Esophagus squamous epithelium (tissue), 5 donors: ENCODE measurements at regions not wholly inside any gene's neighbourhood (a gene's known extent, or its start where the extent isn't known, plus 50 kb on each side); places are given as distances from the start of the nearest gene placed in this dataset.

Experiments
- DNase-seq: peaks from one replicate; lab custom pipeline; 2025; lab: John Stamatoyannopoulos, UW
- H3K27ac ChIP-seq, 4 donors: fragments of 200-600 bp; sonication (generic); one replicate each; pipeline ENCODE4 v1.5.1; 2016 to 2019; ENCODE audit warnings: mild to moderate bottlenecking in 1 of 4
- H3K27me3 ChIP-seq, 4 donors: fragments of 200-600 bp; sonication (generic); 1 replicate in 3 of 4; 2 replicates in 1 of 4; pipeline versions ENCODE4 v1.5.1 to v1.6.0; 2017 to 2021; ENCODE audit warnings: antibody characterized with exemption in 1 of 4
- H3K36me3 ChIP-seq, 3 donors: fragments of 200-600 bp; sonication (generic); one replicate each; pipeline ENCODE4 v1.5.1; 2016 to 2019
- H3K4me1 ChIP-seq, 3 donors: fragments of 200-600 bp; sonication (generic); one replicate each; pipeline ENCODE4 v1.5.1; 2017 to 2019
- H3K4me3 ChIP-seq, 4 donors: fragments of 200-600 bp; sonication (generic); 1 replicate in 3 of 4; 2 replicates in 1 of 4; pipeline ENCODE4 v1.5.1; 2016 to 2019; ENCODE audit warnings: mild to moderate bottlenecking in 2 of 4, moderate library complexity in 1 of 4
- H3K9me3 ChIP-seq, 3 donors: fragments of 200-600 bp; sonication (generic); one replicate each; pipeline ENCODE4 v1.5.1; 2016 to 2019
- POLR2A ChIP-seq, 4 donors: fragments of 450-650 bp; IDR thresholded peaks; one replicate each; pipeline ENCODE4 v1.6.1; 2017; ENCODE audit warnings: antibody characterized with exemption in 4 of 4, mild to moderate bottlenecking in 4 of 4, moderate library complexity in 3 of 4
- WGBS, 2 donors: methylation state at CpG; one replicate each; pipeline ENCODE4 v1.1.5; 2018; 5-methylcytosine and 5-hydroxymethylcytosine counted together
- intact Hi-C: fragments of 100-400 bp; cut with DNase I; formaldehyde crosslinking; loops from one replicate; pipeline ENCODE4 v1.15.0; 2022
- TF ChIP-seq, protein P1 (sequence below), 6 experiments: fragments of 450-650 bp in 4 of 6; fragments of 200-600 bp in 2 of 6; sonication (generic) in 2 of 6; IDR thresholded peaks; one replicate each; pipeline ENCODE4 v1.5.1; 2016 to 2019; ENCODE audit warnings: antibody characterized with exemption in 6 of 6, mild to moderate bottlenecking in 4 of 6, moderate library complexity in 4 of 6
- donor health status: DM: yes; HTN: yes; CAD: no.

DNA sequence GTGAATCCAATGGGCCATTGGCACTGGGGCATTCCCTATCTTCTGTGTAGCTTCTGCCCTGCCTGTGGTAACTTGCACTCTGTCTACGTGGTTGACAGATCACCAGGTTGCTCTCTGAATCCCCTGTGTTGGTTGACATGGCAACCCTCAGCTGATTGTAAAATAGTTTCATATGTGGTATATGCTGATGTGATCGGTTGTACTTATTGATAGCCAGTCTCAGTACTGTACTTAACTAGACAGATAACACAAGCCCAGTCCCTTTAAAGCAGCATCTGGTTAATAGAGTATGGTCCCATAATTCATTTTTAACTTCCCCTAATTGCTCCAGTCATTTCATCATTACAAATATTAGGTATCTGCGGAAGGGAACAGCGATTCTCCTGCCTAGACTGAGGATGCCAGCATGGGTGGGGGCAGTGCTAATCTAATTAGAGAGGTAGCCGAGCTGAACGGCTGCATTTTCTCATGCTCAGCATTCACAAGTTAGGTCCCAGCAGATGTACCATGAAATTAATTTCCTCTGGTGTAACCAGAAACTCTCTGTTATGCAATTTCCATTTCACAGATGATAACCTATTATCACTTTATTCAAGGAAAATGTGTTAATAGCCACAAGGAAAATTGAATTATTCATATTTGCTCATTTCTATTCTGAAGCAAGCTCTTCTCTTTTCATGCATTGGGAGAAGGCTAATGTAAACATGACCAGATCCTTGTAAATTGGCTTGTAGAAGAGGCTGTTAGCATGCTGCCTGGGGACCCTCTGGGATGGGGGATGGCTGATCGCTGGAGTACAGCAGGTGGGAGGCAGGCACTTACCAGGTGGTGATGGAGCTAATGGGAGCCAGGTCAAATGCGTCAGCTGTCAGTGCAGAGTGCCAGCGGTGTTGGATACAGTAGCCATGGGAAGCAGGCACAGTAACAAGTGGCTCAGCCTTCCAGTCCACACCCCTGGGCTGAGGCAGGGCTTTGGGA lies 608.3 kb downstream of the GALR1 start:
- Histone ChIP-seq H3K4me1 (no peaks in the 10 kb centered on the region), H3K27ac (no peak overlapping the region), H3K4me3 (no peak overlapping the region), H3K27me3 (no peaks in the 10 kb centered on the region), H3K36me3 (no peaks in the 10 kb centered on the region), H3K9me3 (no peaks in the 10 kb centered on the region)
- DNase-seq, result no peak
- intact Hi-C loops, result no loop called here
- TF ChIP-seq, protein P1, sequence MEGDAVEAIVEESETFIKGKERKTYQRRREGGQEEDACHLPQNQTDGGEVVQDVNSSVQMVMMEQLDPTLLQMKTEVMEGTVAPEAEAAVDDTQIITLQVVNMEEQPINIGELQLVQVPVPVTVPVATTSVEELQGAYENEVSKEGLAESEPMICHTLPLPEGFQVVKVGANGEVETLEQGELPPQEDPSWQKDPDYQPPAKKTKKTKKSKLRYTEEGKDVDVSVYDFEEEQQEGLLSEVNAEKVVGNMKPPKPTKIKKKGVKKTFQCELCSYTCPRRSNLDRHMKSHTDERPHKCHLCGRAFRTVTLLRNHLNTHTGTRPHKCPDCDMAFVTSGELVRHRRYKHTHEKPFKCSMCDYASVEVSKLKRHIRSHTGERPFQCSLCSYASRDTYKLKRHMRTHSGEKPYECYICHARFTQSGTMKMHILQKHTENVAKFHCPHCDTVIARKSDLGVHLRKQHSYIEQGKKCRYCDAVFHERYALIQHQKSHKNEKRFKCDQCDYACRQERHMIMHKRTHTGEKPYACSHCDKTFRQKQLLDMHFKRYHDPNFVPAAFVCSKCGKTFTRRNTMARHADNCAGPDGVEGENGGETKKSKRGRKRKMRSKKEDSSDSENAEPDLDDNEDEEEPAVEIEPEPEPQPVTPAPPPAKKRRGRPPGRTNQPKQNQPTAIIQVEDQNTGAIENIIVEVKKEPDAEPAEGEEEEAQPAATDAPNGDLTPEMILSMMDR (IDR thresholded peaks at IDR 0.05), result no peak
- TF ChIP-seq POLR2A (IDR thresholded peaks at IDR 0.05), result no peak
- WGBS, 2 donors, result 44 to 58% methylated on average over 8 of the region's 9 CpGs

DNA sequence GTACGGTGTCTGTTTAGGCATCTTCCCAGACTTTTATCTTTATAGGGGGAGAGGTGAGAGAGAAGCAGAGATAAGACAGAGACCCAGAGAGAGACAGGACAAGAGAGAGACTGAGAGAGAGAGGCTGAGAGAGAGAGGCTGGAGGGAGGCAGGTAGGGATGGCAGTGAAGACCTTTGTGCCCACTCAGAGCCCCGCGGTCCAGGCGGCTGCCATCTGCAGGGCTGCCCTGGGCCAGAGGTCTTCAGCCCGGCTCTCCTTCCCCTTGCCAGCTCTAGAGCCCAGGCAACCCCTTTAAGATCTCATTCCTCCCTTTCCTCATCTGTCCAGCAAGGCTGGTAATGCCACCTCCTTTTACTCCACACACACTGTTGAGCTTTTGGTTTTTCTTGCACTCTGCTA lies 610.0 kb downstream of the GALR1 start:
- H3K9me3 ChIP-seq, result no peaks in the 10 kb centered on the region
- no peak for TF ChIP-seq POLR2A (IDR thresholded peaks at IDR 0.05)
- TF ChIP-seq, protein P1 (IDR thresholded peaks at IDR 0.05), result no peak
- WGBS, 2 donors, result 84 to 90% methylated on average over 5 of the region's 5 CpGs
- H3K27me3 ChIP-seq, result no peaks in the 10 kb centered on the region
- no peak for DNase-seq
- H3K4me1 ChIP-seq, result no peaks in the 10 kb centered on the region
- no peaks in the 10 kb centered on the region for H3K36me3 ChIP-seq
- H3K4me3 ChIP-seq, result no peak overlapping the region
- intact Hi-C loops, result no loop called here
- H3K27ac ChIP-seq, result no peak overlapping the region

DNA sequence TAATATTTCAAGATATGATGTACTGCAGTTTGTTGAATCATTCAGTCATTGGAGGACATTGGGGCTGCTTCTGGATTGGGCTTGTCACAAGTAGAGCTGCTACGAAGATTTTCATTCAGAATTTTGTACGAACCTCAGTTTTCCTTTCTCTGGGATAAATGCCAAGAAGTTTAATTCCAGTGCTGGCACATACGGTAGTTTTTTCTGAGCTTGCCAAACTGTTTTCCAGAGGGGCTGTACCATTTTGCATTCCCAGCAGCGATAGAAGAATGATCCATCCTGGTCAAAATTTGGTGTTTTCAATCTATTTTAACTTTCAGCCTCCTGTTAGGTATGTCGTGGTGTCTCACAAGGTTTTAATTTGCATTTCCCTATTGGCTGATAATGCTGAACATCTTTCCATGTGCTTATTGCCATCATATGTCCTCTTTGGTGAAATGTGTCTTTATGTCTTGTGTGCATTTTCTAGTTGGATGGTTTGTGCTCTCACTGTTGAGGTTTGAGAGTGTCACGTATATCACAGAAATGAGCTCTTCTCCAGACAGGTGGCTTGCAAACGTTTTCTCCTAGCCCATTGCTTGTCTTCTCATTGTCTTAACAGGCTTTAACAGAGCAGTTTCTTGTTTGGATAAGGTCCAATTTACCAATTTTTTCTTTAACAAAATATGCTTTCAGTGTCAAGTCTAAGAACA lies 612.6 kb downstream of the GALR1 start:
- no peaks in the 10 kb centered on the region for H3K9me3 ChIP-seq
- no peak for DNase-seq
- 45 to 50% methylated on average over 7 of the region's 7 CpGs for WGBS, 2 donors
- no peak for TF ChIP-seq POLR2A (IDR thresholded peaks at IDR 0.05)
- TF ChIP-seq, protein P1 (IDR thresholded peaks at IDR 0.05), result no peak
- intact Hi-C loops, result no loop called here
- no peak overlapping the region for H3K4me3 ChIP-seq
- no peaks in the 10 kb centered on the region for H3K4me1 ChIP-seq
- H3K27ac ChIP-seq, result no peak overlapping the region
- H3K27me3 ChIP-seq, result peaks cover 0 to 5% (median 0%) of the 10 kb centered on the region in 4 donors
- no peaks in the 10 kb centered on the region for H3K36me3 ChIP-seq

DNA sequence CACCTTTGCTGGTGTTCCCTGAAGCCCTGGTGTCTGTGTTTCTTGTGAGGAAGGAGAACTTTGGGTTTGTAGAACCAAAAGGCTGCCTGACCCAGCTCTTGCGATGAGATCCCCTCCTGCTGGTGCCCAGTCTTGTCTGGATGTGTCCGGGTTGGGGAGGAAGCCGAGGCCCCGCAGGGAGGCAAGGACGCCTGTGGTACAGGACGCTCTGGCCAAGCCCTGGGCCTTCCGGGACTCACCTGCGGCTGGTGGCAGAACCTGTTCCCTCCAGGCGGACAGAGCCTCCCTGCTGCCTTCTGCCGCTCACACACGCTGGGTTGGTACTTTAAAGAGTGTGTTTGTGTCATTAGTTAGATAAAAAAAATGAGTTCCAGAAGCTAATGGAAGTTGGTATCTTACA lies 616.2 kb downstream of the GALR1 start:
- H3K36me3 ChIP-seq, result no peaks in the 10 kb centered on the region
- DNase-seq, result no peak
- no peak overlapping the region for H3K27ac ChIP-seq
- intact Hi-C loops, result no loop called here
- TF ChIP-seq, protein P1 (IDR thresholded peaks at IDR 0.05), result no peak
- TF ChIP-seq POLR2A (IDR thresholded peaks at IDR 0.05), result no peak
- H3K27me3 ChIP-seq, result peaks cover 0 to 5% (median 0%) of the 10 kb centered on the region in 4 donors
- 93 to 96% methylated on average over 3 to 4 of the region's 11 CpGs for WGBS, 2 donors
- H3K4me1 ChIP-seq, result no peaks in the 10 kb centered on the region
- H3K9me3 ChIP-seq, result no peaks in the 10 kb centered on the region
- H3K4me3 ChIP-seq, result no peak overlapping the region

DNA sequence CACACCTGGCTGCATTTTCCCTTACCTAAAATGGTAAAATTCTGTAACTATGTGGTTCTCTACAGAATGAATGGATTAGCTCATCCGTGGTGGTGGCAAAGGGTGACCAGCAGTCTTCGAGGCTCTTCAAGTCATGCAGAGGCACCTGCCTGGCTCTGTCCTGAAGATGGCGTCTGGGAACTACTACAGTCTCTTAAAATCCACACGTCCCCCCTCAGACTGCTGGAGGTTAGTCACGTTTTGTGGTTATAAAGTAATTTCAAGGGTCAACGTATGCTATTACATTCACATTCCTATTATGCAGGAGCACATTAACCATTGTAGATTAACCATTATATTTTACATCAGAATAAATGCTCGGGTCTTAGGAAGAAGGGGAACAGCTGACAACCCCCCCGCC lies 616.7 kb downstream of the GALR1 start:
- TF ChIP-seq, protein P1 (IDR thresholded peaks at IDR 0.05), result no peak
- TF ChIP-seq POLR2A (IDR thresholded peaks at IDR 0.05), result no peak
- H3K27me3 ChIP-seq, result peaks cover 0 to 5% (median 0%) of the 10 kb centered on the region in 4 donors
- H3K9me3 ChIP-seq, result no peaks in the 10 kb centered on the region
- H3K27ac ChIP-seq, result no peak overlapping the region
- no peak for DNase-seq
- 65 to 75% methylated on average over 7 of the region's 8 CpGs for WGBS, 2 donors
- H3K4me3 ChIP-seq, result no peak overlapping the region
- intact Hi-C loops, result no loop called here
- H3K36me3 ChIP-seq, result no peaks in the 10 kb centered on the region
- H3K4me1 ChIP-seq, result no peaks in the 10 kb centered on the region
